Posterior cingulate gyrus (tissue), 11 donors: ENCODE measurements at regions not wholly inside any gene's neighbourhood (a gene's known extent, or its start where the extent isn't known, plus 50 kb on each side); places are given as distances from the start of the nearest gene placed in this dataset.

Experiments used
- DNase-seq, 10 donors: peaks; one replicate each; pipeline versions ENCODE4 v3.0.0 to v3.0.0-alpha.2; 2020 to 2021; ENCODE audit warnings: mixed read lengths in 3 of 10
- intact Hi-C: fragments of 100-400 bp; cut with DNase I; formaldehyde crosslinking; loops from one replicate; pipeline ENCODE4 v1.15.1; 2023

DNA sequence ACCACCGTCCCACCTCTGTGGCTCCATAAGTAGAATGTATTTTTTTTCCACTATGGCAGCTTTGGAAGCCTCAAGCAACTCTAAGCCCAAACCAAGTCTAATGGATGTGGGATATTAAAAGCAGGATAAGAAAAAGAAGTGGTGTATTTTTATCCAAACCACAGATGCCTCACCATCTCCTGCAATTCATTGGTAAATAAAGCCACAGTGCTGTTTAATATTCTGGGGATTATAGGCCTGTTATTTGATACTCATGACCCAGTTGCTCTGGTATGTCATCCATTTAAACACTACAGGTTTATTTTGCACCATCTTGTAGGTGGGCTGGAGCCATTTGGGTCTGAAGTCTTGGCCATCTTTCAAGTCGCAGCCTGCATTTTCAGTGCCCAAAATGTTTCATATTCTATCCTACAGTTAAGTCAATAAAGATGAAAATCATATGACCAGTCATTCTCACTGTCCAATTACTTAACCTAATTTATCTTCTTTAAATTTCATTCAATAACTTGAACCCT is 279.5 kb upstream of the EPHA4 start:
- intact Hi-C loops = no loop called here
- no peak for DNase-seq

DNA sequence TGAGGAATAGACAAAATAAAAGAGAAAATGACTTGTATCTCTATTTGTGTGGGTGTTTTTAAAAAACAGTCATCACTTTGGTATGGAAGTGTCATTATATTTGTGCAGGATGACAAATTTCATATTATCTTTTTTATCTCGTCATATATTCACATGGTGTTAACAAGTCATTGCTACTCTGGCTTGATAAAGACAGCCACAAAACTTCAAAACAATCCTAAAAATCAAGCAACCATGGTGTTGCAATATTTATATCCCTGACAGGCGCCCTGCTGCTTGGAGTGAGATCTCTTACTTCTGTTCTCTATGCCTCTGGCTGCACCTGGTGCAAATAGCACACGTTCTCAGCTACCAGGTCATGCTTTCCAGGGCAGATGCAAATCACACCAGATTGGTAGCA is 278.0 kb upstream of the EPHA4 start:
- intact Hi-C loops = no loop called here
- DNase-seq = no peak

GRCh38 chr2:221848286-221848685 is 276.2 kb upstream of the EPHA4 start:
- intact Hi-C loops = no loop called here
- DNase-seq = no peak

GRCh38 chr2:221845021-221845365 is 272.9 kb upstream of the EPHA4 start:
- intact Hi-C loops = no loop called here
- no peak for DNase-seq

DNA sequence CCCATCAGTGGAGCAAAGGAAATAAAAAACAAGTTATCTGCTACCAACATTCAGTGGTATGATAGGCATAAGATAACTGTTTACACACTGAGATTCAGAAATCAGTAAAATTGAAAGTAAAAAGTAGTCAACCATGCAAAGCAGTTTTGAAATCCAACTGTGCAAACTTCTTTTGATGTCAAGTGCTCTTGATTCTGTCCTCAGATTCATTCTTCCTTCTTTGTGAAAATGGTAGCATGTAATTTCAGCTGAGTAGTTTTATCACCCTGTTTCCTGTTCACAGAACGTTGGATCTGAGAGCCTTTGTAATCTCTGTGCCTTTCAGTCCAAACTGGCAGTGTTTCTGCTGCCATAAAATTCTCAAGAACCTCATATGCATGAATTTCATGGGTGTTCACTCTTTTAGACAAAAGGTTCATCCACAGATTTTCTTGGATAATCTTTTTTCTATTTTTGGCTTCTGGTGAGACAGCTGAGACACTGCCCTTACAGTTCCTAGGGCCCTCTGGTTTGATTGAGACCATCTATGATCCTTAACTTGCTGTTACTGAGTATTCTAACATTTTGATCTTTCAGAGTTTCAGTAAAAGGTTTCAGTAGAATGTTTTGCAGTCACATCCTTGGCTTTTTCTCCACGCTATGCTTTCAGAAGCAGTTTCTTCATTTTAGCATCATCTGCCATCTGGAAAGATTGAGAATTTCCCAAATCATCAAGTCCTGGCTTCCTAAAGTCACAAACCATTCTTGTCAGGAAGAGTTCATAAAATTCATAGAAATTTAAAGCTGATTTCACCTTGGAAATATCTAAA is 272.3 kb upstream of the EPHA4 start:
- no peak for DNase-seq
- intact Hi-C loops = no loop called here

DNA sequence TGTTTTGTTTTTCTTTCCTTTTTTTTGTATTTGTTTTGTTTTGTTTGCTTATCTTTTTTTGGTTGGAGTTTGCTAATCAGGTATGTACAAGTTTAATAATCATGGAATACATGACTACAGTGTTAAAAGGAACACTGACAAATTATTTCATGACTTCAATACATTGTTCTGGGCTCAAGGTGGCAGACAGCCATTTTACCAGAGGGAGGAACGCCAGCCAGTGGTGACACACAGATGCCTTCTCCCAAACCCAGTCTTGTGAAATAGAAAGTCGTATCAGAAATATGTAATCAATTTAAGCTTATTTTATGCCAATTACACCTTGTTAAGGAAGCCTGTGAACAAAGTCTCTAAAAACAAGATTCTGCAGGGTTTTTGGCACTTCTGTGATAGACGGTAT is 264.0 kb upstream of the EPHA4 start:
- DNase-seq = no peak
- intact Hi-C loops = no loop called here

- DNase-seq = no peak
- intact Hi-C loops = no loop called here
Measured at GRCh38 chr2:221833966-221834365, 261.9 kb upstream of the EPHA4 start.

- no peak for DNase-seq
- intact Hi-C loops = no loop called here
Measured at GRCh38 chr2:221831051-221831450, 258.9 kb upstream of the EPHA4 start.

DNA sequence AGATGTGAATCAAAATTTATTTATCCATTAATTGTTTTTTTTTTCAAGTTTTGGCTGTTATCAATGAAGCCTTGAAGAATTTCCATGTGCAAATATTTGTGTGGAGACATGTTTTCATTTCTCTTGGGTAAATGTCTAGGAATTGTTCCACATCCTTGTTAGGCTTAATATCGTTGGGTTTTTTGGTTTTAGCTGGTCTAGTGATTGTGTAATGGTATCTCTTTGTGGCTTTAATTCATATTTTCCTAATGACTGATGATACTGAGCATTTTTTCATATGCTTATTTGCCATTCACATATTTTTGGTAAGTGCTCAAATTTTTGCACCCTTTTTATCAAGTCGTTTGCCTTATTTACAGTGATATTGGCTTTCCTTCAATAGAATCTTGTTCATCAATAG is 250.3 kb upstream of the EPHA4 start:
- intact Hi-C loops = no loop called here
- no peak for DNase-seq

DNA sequence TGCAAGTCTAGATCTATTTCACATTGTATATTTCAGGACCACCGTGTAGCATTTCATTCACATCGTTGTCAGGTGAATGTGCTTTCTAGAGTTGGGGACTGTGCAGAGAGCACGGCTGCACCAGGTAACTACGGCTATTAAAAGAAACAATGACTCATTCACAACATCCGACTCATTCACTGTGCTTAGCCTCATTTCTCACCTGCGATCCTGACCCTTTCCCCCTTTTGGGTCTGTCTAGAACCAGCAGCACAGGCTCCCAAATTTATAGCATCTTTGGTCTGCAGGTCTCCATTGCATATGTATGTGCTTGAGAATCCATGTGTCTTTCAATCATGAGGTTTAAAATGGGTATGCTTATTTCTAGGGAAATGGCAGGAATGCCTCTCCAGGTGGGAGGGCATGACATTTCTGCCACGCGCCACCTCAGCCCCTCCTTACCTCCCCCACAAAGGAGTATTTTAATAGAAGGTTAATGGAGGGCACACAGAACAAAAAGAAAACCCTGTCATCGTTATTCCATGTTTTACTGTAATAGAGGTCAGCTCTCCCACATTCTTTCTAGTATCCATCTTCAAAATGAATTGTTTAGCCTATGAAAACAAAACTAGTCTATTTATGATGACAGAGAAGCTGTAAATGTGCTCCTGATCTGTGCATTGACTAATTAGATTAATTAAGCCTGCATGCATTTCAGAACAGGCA is 246.7 kb upstream of the EPHA4 start:
- no peak for DNase-seq

DNA sequence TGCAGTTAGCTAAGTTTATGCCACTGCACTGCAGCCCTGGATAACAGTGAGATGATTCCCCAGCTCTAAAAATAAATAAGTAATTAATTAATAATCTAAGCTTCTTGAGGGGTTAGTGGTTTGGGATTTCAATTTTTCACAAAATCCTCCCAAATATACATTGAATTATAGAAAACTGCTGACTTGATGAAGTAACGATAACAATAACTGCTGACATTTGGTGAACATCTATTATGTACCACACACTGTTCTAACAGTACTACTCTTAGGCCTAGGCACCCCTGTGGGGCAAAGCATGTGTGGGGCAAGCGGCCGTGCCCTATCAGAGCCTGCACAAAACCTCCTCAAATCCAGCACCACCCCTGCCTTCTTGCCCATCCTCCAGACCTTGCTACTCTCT is 245.8 kb upstream of the EPHA4 start:
- no peak for DNase-seq
- intact Hi-C loops = no loop called here

More for the DNA sequence above, 246.7 kb upstream of the EPHA4 start:
- intact Hi-C loops = no loop called here

GRCh38 chr2:221817052-221817451 is 244.9 kb upstream of the EPHA4 start:
- intact Hi-C loops = no loop called here
- DNase-seq = no peak

GRCh38 chr2:221816566-221816965 is 244.5 kb upstream of the EPHA4 start:
- intact Hi-C loops = no loop called here

GRCh38 chr2:221810650-221811049 is 238.5 kb upstream of the EPHA4 start:
- no peak for DNase-seq
- intact Hi-C loops = no loop called here

More at GRCh38 chr2:221816566-221816965, 244.5 kb upstream of the EPHA4 start:
- no peak for DNase-seq

DNA sequence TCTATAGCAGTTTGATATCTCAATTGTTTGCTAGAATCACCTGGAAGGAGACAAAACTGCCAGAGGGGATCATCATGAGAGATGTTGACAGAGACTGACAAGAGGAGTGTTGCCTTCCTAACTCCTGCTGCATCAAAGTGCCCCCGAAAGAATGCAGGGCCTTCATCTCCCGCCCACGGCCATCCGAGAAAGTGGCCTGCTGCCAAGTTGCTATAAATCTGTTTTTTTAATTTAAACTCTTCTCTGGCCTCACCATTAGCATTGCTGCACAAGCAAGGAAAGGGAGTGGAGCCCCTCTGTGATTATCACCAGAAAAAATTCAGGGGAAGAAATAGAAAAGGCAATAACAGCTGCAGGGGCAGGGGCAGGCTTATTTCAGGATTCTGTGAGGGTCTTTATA is 238.1 kb upstream of the EPHA4 start:
- intact Hi-C loops = no loop called here

DNA sequence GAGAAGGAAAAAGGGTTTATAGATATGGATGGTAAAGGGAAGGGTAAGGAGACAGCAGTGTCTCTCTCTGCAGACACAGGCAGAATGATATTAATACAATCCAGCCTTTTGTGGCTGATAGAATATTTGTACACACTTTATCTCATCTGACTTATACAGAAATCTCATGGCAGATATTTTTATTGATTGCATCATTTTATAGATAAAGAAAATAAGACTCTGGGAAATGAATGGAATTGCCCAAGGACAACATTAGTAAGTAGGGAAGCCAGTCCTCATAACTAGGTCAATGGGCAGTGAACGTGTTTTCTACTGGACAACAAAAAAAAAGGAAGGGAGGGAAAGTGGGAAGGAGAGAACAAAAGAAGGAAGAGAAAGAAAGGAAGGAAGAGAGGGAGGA is 236.4 kb upstream of the EPHA4 start:
- DNase-seq = no peak
- intact Hi-C loops = no loop called here

More for the DNA sequence above, 238.1 kb upstream of the EPHA4 start:
- DNase-seq = no peak

- DNase-seq = no peak
- intact Hi-C loops = no loop called here
Measured at GRCh38 chr2:221807706-221808105, 235.6 kb upstream of the EPHA4 start.

GRCh38 chr2:221802089-221802488 is 230.0 kb upstream of the EPHA4 start:
- intact Hi-C loops = no loop called here

GRCh38 chr2:221792971-221793521 is 220.9 kb upstream of the EPHA4 start:
- intact Hi-C loops = no loop called here
- no peak for DNase-seq

More at GRCh38 chr2:221802089-221802488, 230.0 kb upstream of the EPHA4 start:
- DNase-seq = no peak

DNA sequence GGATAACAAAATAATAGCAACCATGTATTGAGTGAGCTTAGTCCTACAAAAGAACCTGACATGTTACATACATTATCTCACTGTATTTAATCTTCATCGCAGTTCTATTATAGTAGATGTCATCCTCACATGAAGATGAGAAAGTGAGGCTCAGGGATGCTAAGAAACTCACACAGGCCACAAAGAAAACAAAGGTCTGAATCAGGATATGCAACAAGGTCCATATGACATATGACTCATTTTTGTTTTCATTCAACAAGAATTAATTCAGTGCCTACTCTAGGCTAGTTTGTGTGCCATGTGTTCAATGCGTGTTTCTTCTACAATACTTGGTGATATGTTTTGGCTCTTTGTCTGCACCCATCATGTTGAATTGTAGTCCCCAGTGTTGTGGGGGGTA is 219.7 kb upstream of the EPHA4 start:
- no peak for DNase-seq

DNA sequence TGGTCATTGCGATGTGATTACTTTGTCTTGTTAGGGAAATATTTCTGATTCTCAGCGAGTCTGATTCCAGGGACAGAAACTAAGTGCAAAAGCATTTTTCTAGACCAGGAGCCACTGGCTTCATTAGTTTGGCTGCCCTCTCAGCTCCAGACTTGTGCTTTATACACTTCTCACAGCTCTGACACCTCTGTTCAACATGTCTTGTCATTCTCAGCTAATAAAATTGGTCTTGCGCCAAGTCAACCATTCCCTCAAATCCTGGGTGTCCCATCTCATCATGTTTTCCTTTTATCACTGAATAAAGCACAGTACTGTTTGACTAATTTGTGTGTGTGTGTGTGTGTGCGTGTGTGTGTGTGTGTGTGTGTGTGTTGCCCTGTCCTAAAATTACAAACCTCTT is 215.5 kb upstream of the EPHA4 start:
- intact Hi-C loops = no loop called here
- no peak for DNase-seq

More for the DNA sequence above, 219.7 kb upstream of the EPHA4 start:
- intact Hi-C loops = no loop called here
